GM12873 (cell line): ENCODE measurements at regions not wholly inside any gene's neighbourhood (a gene's known extent, or its start where the extent isn't known, plus 50 kb on each side); places are given as distances from the start of the nearest gene placed in this dataset.

Experiments
- CTCF ChIP-seq: IDR thresholded peaks from 2 replicates; pipeline ENCODE4 v1.5.1; 2012; ENCODE audit warnings: low read depth, mild to moderate bottlenecking, moderate library complexity, low read length, control low read depth; ENCODE audit not compliant: insufficient read depth; ENCODE audit errors: missing control alignments

DNA sequence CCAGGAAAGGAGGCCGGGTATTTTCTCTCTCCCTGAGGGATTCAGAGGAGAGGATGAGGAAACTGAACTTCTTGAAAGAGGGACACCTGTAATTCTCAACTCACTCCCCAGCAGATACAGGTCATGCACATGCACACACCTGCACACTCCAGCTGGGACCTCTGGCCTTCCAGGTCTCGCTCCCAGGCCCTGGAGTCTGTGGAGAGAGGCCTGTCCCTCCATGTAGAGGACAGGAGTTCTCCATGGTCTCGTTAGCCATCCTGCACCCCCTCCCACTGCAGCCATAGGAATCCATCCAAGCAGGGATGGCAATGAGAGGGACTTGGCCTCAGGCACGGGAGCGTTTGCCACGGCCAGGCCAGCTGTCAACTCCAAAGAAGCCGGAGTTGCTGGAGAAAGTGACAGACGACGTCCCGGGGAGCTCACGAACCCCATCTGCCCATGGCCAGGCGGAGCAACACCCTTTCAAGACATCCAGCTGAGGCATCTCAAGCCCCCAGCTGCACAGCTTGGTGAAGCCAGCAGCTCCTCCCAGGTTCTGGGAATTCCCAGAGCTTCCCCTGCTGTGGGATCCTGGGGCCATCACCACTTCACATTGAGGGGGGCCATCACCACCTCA lies 223.3 kb downstream of the UACA start:
- TF ChIP-seq CTCF: no peak

DNA sequence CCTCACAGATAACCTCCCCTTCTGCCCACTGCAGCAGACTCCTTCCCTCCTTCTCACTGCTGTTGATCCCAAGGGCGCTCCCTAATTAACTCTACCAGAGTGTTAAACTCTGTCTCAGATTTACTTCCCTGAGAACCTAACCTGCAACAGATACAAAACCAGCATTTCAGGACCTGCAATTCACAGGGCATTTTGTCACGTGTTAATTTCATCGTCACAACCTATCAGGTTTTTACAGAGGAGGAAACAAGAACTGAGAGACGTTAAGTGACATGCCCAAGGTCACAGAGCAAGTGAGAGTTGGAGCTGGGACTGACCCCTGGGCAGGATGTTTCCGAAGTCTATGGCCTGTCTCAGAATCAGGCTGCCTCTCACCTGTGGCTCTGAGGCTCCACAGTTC lies 223.9 kb downstream of the UACA start:
- TF ChIP-seq CTCF: no peak

DNA sequence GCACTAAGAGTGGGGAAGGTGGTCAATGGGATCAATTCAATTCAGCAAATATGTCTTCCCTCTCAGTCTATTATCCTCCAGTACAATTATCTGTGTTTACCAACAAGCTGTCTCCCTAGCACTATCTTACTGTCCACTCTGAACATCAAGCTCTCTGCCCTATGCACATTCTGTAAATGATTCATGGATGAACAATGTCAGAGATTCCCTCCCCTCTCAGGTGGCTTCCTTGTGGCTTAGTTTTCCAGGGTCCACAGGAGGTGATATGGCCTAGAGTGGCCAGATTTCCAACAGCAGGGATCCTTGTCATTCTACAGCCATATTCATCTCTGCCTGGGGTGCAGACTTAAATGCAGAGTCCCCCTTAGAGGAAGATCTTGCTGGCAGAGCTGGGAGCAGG lies 225.1 kb downstream of the UACA start:
- TF ChIP-seq CTCF: no peak

DNA sequence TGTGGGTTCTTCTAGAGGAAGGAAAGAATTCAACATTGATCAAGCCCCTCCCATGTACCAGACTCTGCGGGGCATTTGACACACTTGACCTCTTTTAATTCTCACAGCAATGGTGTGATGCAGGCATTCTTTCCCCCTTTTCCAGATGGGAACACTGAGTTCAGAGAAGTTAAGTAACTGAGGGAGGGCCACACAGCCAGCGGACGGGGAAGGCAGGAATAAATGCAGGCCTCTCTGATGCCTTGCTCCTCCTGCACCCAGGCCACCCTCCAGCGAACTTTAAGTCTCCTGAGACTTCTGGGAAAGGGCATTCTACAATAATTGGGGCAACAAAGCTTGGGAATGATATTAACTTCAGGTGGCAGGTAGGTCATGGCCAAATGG lies 227.4 kb downstream of the UACA start:
- no peak for TF ChIP-seq CTCF

GRCh38 chr15:70535071-70535954 lies 228.0 kb downstream of the UACA start:
- TF ChIP-seq CTCF: no peak

DNA sequence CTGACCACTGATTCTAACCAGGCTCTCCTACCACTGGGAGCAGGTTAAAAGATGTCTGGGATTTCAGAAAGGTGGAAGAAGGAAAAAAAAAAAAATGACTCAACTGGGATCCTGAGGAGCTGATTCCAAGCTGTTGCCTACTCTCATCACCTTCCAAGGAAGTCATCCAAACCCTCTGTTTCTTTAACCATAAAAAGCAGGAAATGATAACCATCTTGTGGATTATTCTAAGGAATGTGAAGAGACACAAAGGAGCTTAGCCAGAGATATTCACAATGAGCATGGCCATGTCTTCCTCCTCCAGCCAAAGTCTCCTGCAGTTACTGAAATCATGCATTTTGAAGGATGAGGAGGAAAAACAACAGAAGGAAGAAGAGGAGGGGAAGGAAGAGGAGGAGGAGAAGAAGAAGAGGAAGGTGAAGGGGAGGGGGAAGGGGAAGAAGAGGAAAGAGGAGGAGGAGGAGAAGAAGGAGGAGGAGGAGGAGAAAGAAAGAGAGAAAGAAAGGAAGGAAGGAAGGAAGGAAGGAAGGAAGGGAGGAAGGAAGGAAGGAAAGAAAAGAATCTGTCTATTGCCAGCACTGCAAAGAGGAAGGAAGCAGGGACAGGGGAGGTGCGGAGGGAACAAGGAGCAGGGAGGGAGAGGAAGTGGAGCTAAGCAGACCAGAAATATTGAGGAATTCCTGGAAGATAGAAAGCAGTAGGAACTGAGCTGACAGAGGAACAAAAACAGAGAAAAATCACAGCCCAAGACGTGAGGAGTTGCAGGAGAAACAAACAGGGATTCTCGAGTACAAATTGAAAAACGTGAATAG lies 229.2 kb downstream of the UACA start:
- no peak for TF ChIP-seq CTCF
